ENCODE measurements at regions not wholly inside any gene's neighbourhood (a gene's known extent, or its start where the extent isn't known, plus 50 kb on each side); places are given as distances from the start of the nearest gene placed in this dataset.
"Not testable (repeated sequence)": the region's sequence is repeated elsewhere in the genome, so short reads cannot be mapped to it uniquely, and the experiment has no call there.

GRCh38 chr16:65576631-65577030 lies 454.8 kb upstream of the CDH11 start:
- Mint-ChIP-seq H3K36me3 (no peaks in the 10 kb centered on the region), H3K4me3 (no peak overlapping the region), H3K27me3 (no peaks in the 10 kb centered on the region), H3K4me1 (no peaks in the 10 kb centered on the region), H3K27ac (no peak overlapping the region), H3K9me3 (peaks cover 4% of the 10 kb centered on the region)
- ATAC-seq (ENCODE audit: low read depth) = no peak
- DNase-seq = no peak
- POLR2A ChIA-PET = no interaction called here

- no peak for ATAC-seq (ENCODE audit: low read depth)
- Mint-ChIP-seq H3K27ac (no peak overlapping the region), H3K4me3 (no peak overlapping the region), H3K36me3 (no peaks in the 10 kb centered on the region), H3K4me1 (no peaks in the 10 kb centered on the region), H3K9me3 (peaks cover 4% of the 10 kb centered on the region), H3K27me3 (no peaks in the 10 kb centered on the region)
- POLR2A ChIA-PET = no interaction called here
- DNase-seq = no peak
These were observed 454.3 kb upstream of the CDH11 start for GRCh38 chr16:65576139-65576538.

GRCh38 chr16:65574326-65574966 lies 452.6 kb upstream of the CDH11 start:
- ATAC-seq (ENCODE audit: low read depth) (no peak), DNase-seq (no peak)
- no peak overlapping the region for H3K4me3 Mint-ChIP-seq
- H3K27ac Mint-ChIP-seq = no peak overlapping the region
- no peaks in the 10 kb centered on the region for H3K4me1 Mint-ChIP-seq
- POLR2A ChIA-PET = no interaction called here
- no peaks in the 10 kb centered on the region for H3K36me3 Mint-ChIP-seq
- no peaks in the 10 kb centered on the region for H3K27me3 Mint-ChIP-seq
- H3K9me3 Mint-ChIP-seq = peaks cover 4% of the 10 kb centered on the region

- no peaks in the 10 kb centered on the region for H3K36me3 Mint-ChIP-seq
- no peaks in the 10 kb centered on the region for H3K4me1 Mint-ChIP-seq
- H3K4me3 Mint-ChIP-seq = no peak overlapping the region
- peaks cover 2% of the 10 kb centered on the region for H3K9me3 Mint-ChIP-seq
- ATAC-seq (ENCODE audit: low read depth) = no peak
- POLR2A ChIA-PET = no interaction called here
- DNase-seq = no peak
- H3K27me3 Mint-ChIP-seq = no peaks in the 10 kb centered on the region
- H3K27ac Mint-ChIP-seq = no peak overlapping the region
These were observed 450.3 kb upstream of the CDH11 start for GRCh38 chr16:65572156-65572555.

- Mint-ChIP-seq H3K4me3 (no peak overlapping the region), H3K4me1 (no peaks in the 10 kb centered on the region), H3K36me3 (no peaks in the 10 kb centered on the region), H3K9me3 (no peaks in the 10 kb centered on the region), H3K27ac (no peak overlapping the region), H3K27me3 (no peaks in the 10 kb centered on the region)
- no peak for DNase-seq
- ATAC-seq (ENCODE audit: low read depth) = no peak
- POLR2A ChIA-PET = no interaction called here
These were observed 448.4 kb upstream of the CDH11 start for GRCh38 chr16:65570261-65570660.

- no peak for ATAC-seq (ENCODE audit: low read depth)
- no peak for DNase-seq
- POLR2A ChIA-PET = no interaction called here
- Mint-ChIP-seq H3K9me3 (peaks cover 4% of the 10 kb centered on the region), H3K4me1 (no peaks in the 10 kb centered on the region), H3K4me3 (no peak overlapping the region), H3K27me3 (no peaks in the 10 kb centered on the region), H3K36me3 (no peaks in the 10 kb centered on the region), H3K27ac (no peak overlapping the region)
These were observed 438.0 kb upstream of the CDH11 start for GRCh38 chr16:65559846-65560245.

GRCh38 chr16:65549689-65550088 lies 427.8 kb upstream of the CDH11 start:
- H3K9me3 Mint-ChIP-seq; H3K4me1 Mint-ChIP-seq; ATAC-seq (ENCODE audit: low read depth); POLR2A ChIA-PET; H3K4me3 Mint-ChIP-seq; H3K27me3 Mint-ChIP-seq; H3K27ac Mint-ChIP-seq; H3K36me3 Mint-ChIP-seq; DNase-seq: not testable (repeated sequence)

GRCh38 chr16:65548470-65548869 lies 426.6 kb upstream of the CDH11 start:
- no peak for DNase-seq
- no peak overlapping the region for H3K4me3 Mint-ChIP-seq
- peaks cover 9% of the 10 kb centered on the region for H3K9me3 Mint-ChIP-seq
- ATAC-seq (ENCODE audit: low read depth) = no peak
- H3K36me3 Mint-ChIP-seq = no peaks in the 10 kb centered on the region
- no peaks in the 10 kb centered on the region for H3K27me3 Mint-ChIP-seq
- H3K4me1 Mint-ChIP-seq = no peaks in the 10 kb centered on the region
- POLR2A ChIA-PET = no interaction called here
- no peak overlapping the region for H3K27ac Mint-ChIP-seq

- DNase-seq (no peak), ATAC-seq (ENCODE audit: low read depth) (no peak)
- no peaks in the 10 kb centered on the region for H3K36me3 Mint-ChIP-seq
- H3K4me1 Mint-ChIP-seq = no peaks in the 10 kb centered on the region
- no peak overlapping the region for H3K27ac Mint-ChIP-seq
- peaks cover 8% of the 10 kb centered on the region for H3K9me3 Mint-ChIP-seq
- no peak overlapping the region for H3K4me3 Mint-ChIP-seq
- H3K27me3 Mint-ChIP-seq = no peaks in the 10 kb centered on the region
- POLR2A ChIA-PET = no interaction called here
These were observed 426.0 kb upstream of the CDH11 start for GRCh38 chr16:65547772-65548446.

GRCh38 chr16:65546353-65546791 lies 424.5 kb upstream of the CDH11 start:
- DNase-seq = no peak
- POLR2A ChIA-PET = no interaction called here
- no peaks in the 10 kb centered on the region for H3K27me3 Mint-ChIP-seq
- H3K36me3 Mint-ChIP-seq = no peaks in the 10 kb centered on the region
- H3K27ac Mint-ChIP-seq = no peak overlapping the region
- H3K4me1 Mint-ChIP-seq = no peaks in the 10 kb centered on the region
- no peak overlapping the region for H3K4me3 Mint-ChIP-seq
- H3K9me3 Mint-ChIP-seq = peaks cover 6% of the 10 kb centered on the region
- ATAC-seq (ENCODE audit: low read depth) = no peak

GRCh38 chr16:65545413-65545956 lies 423.6 kb upstream of the CDH11 start:
- POLR2A ChIA-PET = no interaction called here
- H3K36me3 Mint-ChIP-seq = no peaks in the 10 kb centered on the region
- no peaks in the 10 kb centered on the region for H3K27me3 Mint-ChIP-seq
- H3K4me1 Mint-ChIP-seq = no peaks in the 10 kb centered on the region
- ATAC-seq (ENCODE audit: low read depth) = no peak
- H3K27ac Mint-ChIP-seq = no peak overlapping the region
- no peak for DNase-seq
- peaks cover 6% of the 10 kb centered on the region for H3K9me3 Mint-ChIP-seq
- H3K4me3 Mint-ChIP-seq = no peak overlapping the region

GRCh38 chr16:65543781-65544740 lies 422.2 kb upstream of the CDH11 start:
- no peaks in the 10 kb centered on the region for H3K27me3 Mint-ChIP-seq
- ATAC-seq (ENCODE audit: low read depth) (no peak), DNase-seq (no peak)
- H3K4me1 Mint-ChIP-seq = no peaks in the 10 kb centered on the region
- no peak overlapping the region for H3K27ac Mint-ChIP-seq
- no peaks in the 10 kb centered on the region for H3K36me3 Mint-ChIP-seq
- POLR2A ChIA-PET = no interaction called here
- H3K4me3 Mint-ChIP-seq = no peak overlapping the region
- H3K9me3 Mint-ChIP-seq = peaks cover 6% of the 10 kb centered on the region

- POLR2A ChIA-PET = no interaction called here
- peaks cover 6% of the 10 kb centered on the region for H3K9me3 Mint-ChIP-seq
- no peak for DNase-seq
- no peaks in the 10 kb centered on the region for H3K4me1 Mint-ChIP-seq
- H3K36me3 Mint-ChIP-seq = no peaks in the 10 kb centered on the region
- no peak for ATAC-seq (ENCODE audit: low read depth)
- no peaks in the 10 kb centered on the region for H3K27me3 Mint-ChIP-seq
- no peak overlapping the region for H3K27ac Mint-ChIP-seq
- H3K4me3 Mint-ChIP-seq = no peak overlapping the region
These were observed 419.8 kb upstream of the CDH11 start for GRCh38 chr16:65541646-65542045.

Measured in activated naive CD8-positive, alpha-beta T cell treated with anti-CD3 and anti-CD28 coated beads, Interleukin-2, amount 10 ng/mL, durations not matched to agents 7 days and 5 days (primary cell).